Lower lobe of right lung (tissue), 2 donors: ENCODE measurements at regions not wholly inside any gene's neighbourhood (a gene's known extent, or its start where the extent isn't known, plus 50 kb on each side); places are given as distances from the start of the nearest gene placed in this dataset.
"Not testable (repeated sequence)": the region's sequence is repeated elsewhere in the genome, so short reads cannot be mapped to it uniquely, and the experiment has no call there.

Source experiments
- ATAC-seq, 2 donors: fragments of 200-7000 bp; cut with Tn5 transposase; one replicate each; pipeline ENCODE4 v1.9.1; 2020 to 2022; ENCODE audit warnings: mild to moderate bottlenecking in 2 of 2, moderate library complexity in 2 of 2
- DNase-seq: peaks from one replicate; pipeline ENCODE4 v3.0.0-alpha.2; 2020
- H3K27ac ChIP-seq: fragments of 200-600 bp; one replicate; pipeline ENCODE4 v1.8.0; 2022
- H3K27me3 ChIP-seq: fragments of 200-600 bp; one replicate; pipeline ENCODE4 v1.8.0; 2022; ENCODE audit warnings: low read depth
- H3K36me3 ChIP-seq: fragments of 200-600 bp; one replicate; pipeline ENCODE4 v1.8.0; 2022; ENCODE audit warnings: mild to moderate bottlenecking
- H3K4me1 ChIP-seq: fragments of 200-600 bp; one replicate; pipeline ENCODE4 v1.8.0; 2022
- H3K4me3 ChIP-seq: fragments of 200-600 bp; one replicate; pipeline ENCODE4 v1.8.0; 2022; ENCODE audit warnings: mild to moderate bottlenecking
- H3K9me3 ChIP-seq: fragments of 200-600 bp; one replicate; pipeline ENCODE4 v1.8.0; 2022
- CTCF ChIP-seq: fragments of 200-600 bp; IDR thresholded peaks from one replicate; pipeline ENCODE4 v1.8.0; 2022; ENCODE audit warnings: antibody characterized with exemption, mild to moderate bottlenecking
- intact Hi-C: fragments of 100-400 bp; cut with DNase I; formaldehyde crosslinking; loops from one replicate; pipeline ENCODE4 v1.11.0; 2022
- donor health status: DM: no; HTN: yes; CAD: no; lungs with severe emphysema.

- ATAC-seq, DNase-seq, H3K4me1 ChIP-seq, H3K27ac ChIP-seq, H3K9me3 ChIP-seq, H3K27me3 ChIP-seq, H3K4me3 ChIP-seq, intact Hi-C loops, H3K36me3 ChIP-seq: not testable (repeated sequence)
These were observed 875.2 kb upstream of the ALG10B start for GRCh38 chr12:37441371-37441770.

- ATAC-seq, intact Hi-C loops, DNase-seq, H3K9me3 ChIP-seq, H3K36me3 ChIP-seq, H3K27me3 ChIP-seq, H3K4me1 ChIP-seq, H3K27ac ChIP-seq, H3K4me3 ChIP-seq: not testable (repeated sequence)
These were observed 860.9 kb upstream of the ALG10B start for GRCh38 chr12:37455646-37456045.

GRCh38 chr12:37497939-37498338 is 818.6 kb upstream of the ALG10B start:
- H3K9me3 ChIP-seq, ATAC-seq, DNase-seq, H3K36me3 ChIP-seq, H3K27me3 ChIP-seq, H3K27ac ChIP-seq, H3K4me3 ChIP-seq, intact Hi-C loops, H3K4me1 ChIP-seq: not testable (repeated sequence)

GRCh38 chr12:37510256-37510655 is 806.3 kb upstream of the ALG10B start:
- ATAC-seq, H3K27ac ChIP-seq, DNase-seq, H3K9me3 ChIP-seq, H3K27me3 ChIP-seq, H3K4me1 ChIP-seq, H3K36me3 ChIP-seq, intact Hi-C loops, H3K4me3 ChIP-seq: not testable (repeated sequence)

GRCh38 chr12:37540581-37540980 is 776.0 kb upstream of the ALG10B start:
- H3K4me1 ChIP-seq, H3K27ac ChIP-seq, ATAC-seq, H3K9me3 ChIP-seq, DNase-seq, H3K4me3 ChIP-seq, intact Hi-C loops, H3K36me3 ChIP-seq, H3K27me3 ChIP-seq: not testable (repeated sequence)

- ATAC-seq: no peak
- Histone ChIP-seq H3K4me3 (no peak overlapping the region), H3K9me3 (no peaks in the 10 kb centered on the region), H3K36me3 (no peaks in the 10 kb centered on the region), H3K27me3 (no peaks in the 10 kb centered on the region), H3K4me1 (no peaks in the 10 kb centered on the region), H3K27ac (no peak overlapping the region)
- DNase-seq: no peak
- intact Hi-C loops: no loop called here
- TF ChIP-seq CTCF: no peak
These were observed 775.2 kb upstream of the ALG10B start for GRCh38 chr12:37541356-37541755.

GRCh38 chr12:37543131-37543965 is 773.2 kb upstream of the ALG10B start:
- no peak for TF ChIP-seq CTCF
- H3K9me3 ChIP-seq: no peaks in the 10 kb centered on the region
- H3K4me3 ChIP-seq: no peak overlapping the region
- no peak overlapping the region for H3K27ac ChIP-seq
- ATAC-seq (no peak), DNase-seq (no peak)
- no peaks in the 10 kb centered on the region for H3K4me1 ChIP-seq
- intact Hi-C loops: no loop called here
- no peaks in the 10 kb centered on the region for H3K27me3 ChIP-seq
- H3K36me3 ChIP-seq: no peaks in the 10 kb centered on the region

- DNase-seq (no peak), ATAC-seq (peak in 1 of 2 donors; percentile 32)
- Histone ChIP-seq H3K4me1 (no peaks in the 10 kb centered on the region), H3K36me3 (no peaks in the 10 kb centered on the region), H3K9me3 (no peaks in the 10 kb centered on the region), H3K27me3 (no peaks in the 10 kb centered on the region), H3K4me3 (no peak overlapping the region), H3K27ac (no peak overlapping the region)
- no peak for TF ChIP-seq CTCF
- intact Hi-C loops: no loop called here
These were observed 772.5 kb upstream of the ALG10B start for GRCh38 chr12:37543966-37544668.

GRCh38 chr12:37544669-37545330 is 771.8 kb upstream of the ALG10B start:
- H3K27ac ChIP-seq, DNase-seq, intact Hi-C loops, H3K9me3 ChIP-seq, H3K4me3 ChIP-seq, H3K36me3 ChIP-seq, H3K27me3 ChIP-seq, ATAC-seq, H3K4me1 ChIP-seq: not testable (repeated sequence)
